Occipital lobe (tissue), 1 donor: ENCODE measurements at regions not wholly inside any gene's neighbourhood (a gene's known extent, or its start where the extent isn't known, plus 50 kb on each side); places are given as distances from the start of the nearest gene placed in this dataset.

Experiments
- DNase-seq: peaks from one replicate; lab custom pipeline; 2025; lab: John Stamatoyannopoulos, UW

GRCh38 chr12:83841620-83842019, 1071.0 kb downstream of the SLC6A15 start:
- DNase-seq, result no peak

GRCh38 chr12:83827860-83828259, 1084.7 kb downstream of the SLC6A15 start:
- no peak for DNase-seq

DNA sequence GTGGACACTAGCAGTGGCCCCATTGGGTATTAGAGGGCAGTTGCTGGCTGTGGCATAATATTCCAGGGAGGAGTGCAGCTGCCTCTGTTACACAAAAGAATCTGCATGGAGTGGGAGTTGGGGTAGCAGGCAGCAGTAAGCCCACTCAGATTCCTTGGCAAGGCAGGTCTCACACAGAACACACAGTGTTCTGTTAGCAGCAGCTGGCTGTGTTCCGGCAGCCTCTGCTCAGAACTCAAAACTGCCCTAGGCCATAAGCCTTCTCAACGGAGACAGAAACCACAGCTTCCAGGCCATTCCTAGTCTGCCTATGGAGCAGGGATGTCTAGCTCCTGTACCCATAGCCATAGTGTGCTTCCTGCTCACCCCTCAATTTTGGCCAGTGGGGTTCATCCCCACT, 1085.4 kb downstream of the SLC6A15 start:
- no peak for DNase-seq

GRCh38 chr12:83826112-83826511, 1086.5 kb downstream of the SLC6A15 start:
- DNase-seq, result no peak

DNA sequence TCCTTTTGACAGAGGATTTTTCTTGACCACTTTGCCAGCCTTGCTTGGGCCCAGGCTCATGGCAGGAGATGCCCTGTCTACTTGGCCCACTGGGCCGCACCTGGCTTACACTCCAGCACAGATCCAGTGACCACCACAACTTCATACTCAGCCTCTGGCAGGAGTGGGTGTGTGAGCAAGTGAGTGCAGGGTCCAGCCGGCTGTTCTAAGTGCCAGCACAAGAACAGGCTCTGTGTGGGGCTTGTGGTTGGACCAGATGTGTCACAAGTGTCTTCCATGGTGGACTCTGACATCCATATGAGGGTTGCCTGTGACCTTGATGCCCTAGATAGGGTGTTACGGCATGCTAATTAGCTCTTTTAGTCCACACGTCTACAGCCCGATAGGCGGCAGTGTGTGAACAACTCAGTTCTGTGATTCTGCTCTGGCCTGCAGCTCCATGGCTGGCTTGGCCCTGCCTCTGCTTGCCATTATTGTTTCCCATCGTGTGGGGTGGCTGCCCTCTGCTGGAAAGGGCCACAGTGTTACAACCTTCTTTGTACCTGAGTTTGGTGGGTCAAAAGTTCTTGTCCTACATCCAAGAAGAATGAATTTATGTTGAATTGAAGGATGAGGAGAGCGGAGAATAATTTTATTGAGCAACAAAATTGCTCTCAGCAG, 1089.1 kb downstream of the SLC6A15 start:
- no peak for DNase-seq

DNA sequence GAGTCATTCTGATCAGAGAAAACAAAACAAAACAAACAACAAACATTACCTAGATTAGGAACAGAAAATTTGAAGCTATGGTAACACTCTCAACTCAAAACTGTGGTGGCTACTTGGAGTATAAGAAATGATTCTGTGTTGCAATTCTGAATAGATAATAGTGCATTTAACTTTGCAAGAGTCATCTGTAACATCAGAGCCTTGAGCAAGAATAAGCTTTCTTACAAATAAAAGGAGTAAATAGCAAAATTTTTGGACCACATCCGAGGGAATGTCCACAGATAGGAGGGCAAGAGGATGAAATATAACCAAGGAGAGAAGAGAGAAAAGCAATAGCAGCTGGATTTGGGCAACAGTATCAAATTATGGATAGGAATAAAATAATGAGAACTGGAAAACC, 1090.6 kb downstream of the SLC6A15 start:
- DNase-seq, result no peak

DNA sequence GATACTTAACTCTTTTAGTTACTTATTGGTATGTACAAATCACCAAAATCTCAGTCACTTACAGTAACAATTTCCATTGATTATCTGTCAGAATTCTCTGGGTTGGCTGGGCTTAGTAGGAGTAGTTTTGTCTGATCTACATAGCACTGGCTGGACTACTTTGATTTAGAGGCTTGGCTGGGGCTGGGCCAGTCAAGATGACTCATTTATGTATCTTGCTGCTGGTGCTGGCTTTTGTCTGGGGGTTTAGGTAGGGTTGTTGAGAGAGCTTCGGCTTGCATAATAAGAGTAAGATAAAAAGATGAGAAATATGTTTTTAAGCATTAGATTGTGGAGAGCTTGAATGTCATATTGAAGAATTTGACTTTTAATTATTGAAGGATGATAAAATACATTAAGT, 1093.7 kb downstream of the SLC6A15 start:
- DNase-seq, result no peak

DNA sequence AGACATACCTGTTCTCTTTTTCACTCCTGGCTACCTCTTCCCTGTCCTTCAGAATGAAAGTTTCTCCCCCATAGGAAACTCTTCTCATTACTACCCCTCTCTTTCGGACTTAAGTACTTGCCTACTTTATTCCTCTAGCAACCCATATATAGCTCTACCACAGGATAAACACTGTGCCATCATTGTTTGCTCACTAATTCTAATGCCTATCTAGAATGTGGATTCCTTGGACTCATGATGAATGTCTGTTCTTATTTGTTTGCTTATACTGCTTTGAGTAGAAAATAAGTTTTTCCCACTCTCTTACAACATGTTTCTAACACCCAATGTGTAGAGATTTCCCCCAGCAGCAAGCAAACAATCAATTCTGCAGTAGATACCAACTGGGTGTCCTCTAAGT, 1094.9 kb downstream of the SLC6A15 start:
- DNase-seq, result no peak

GRCh38 chr12:83808591-83808990, 1104.0 kb downstream of the SLC6A15 start:
- DNase-seq, result no peak

GRCh38 chr12:83807871-83808270, 1104.7 kb downstream of the SLC6A15 start:
- DNase-seq, result no peak

- no peak for DNase-seq
Measured at GRCh38 chr12:83805873-83806272, 1106.7 kb downstream of the SLC6A15 start.

DNA sequence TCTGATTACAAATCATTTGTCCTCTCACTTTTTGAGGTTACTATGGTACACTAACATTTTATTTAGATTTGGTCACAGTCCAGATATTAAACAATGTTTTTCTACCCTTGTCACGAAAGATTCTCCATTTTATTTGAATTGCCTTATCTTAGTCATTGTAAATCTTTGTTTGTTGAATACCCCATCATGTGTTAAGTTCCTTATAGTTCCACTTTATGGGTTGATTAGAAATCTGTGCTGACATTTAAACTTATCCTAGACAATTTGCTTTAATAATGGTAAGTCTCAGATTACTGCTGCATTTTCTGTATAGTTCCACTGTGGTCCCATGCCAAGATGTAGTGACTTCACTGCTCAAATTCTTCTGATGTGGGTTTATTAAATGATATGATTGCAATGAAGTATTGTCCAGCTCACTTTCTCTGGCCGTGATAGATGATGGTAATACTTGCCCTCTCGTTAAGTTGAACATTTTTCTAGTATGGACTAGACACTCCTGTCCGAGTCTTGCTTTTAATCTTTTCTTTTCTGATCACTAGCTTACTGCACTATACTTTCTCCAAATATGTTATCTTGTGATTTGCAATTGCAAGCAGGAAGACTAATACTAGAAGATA, 1107.3 kb downstream of the SLC6A15 start:
- no peak for DNase-seq

- no peak for DNase-seq
Measured at GRCh38 chr12:83801972-83802371, 1110.6 kb downstream of the SLC6A15 start.

DNA sequence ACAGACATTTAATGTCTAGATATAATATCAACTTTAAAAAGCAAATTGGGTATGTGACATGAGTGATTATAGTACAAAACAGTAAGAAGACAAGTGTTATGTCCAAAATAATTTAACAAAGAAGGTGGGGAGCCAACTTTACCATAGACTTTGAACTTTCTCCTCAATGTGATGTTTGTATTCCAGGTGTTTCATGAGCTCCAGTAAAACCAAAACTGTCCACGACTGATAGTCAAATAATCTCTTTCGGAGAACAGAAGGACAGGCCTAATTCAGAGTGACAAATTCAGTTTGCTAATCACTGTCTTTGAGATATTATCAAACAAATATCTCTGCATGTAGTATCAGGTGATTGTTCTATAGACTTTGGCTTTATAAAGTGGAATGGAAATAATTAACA, 1112.6 kb downstream of the SLC6A15 start:
- no peak for DNase-seq

DNA sequence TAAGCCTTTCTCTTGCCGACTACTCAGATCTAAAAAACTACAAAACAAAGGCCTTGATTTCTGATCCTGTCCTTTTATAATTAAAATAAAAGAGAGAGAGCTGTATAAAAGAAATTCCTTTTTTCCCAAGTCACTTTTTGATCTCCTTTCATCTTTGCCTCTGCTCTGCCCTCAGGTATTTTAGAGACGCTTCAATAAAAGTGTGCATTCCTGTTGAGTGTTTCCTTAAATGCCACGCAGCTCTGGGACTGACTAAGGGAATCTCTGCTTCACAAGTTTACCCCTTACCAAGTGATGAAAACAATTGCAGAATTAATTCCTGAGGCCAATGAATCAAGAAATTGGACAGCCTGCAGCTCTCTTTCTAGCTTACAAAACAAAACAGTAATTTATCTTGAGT, 1109.8 kb downstream of the TMTC2 start:
- no peak for DNase-seq

- no peak for DNase-seq
Measured at GRCh38 chr12:83793616-83794015, 1106.9 kb downstream of the TMTC2 start.

- no peak for DNase-seq
Measured at GRCh38 chr12:83784298-83784890, 1097.7 kb downstream of the TMTC2 start.

- DNase-seq, result no peak
Measured at GRCh38 chr12:83779526-83779925, 1092.8 kb downstream of the TMTC2 start.

GRCh38 chr12:83769151-83769550, 1082.4 kb downstream of the TMTC2 start:
- DNase-seq, result no peak

GRCh38 chr12:83767723-83768122, 1081.0 kb downstream of the TMTC2 start:
- DNase-seq, result no peak

DNA sequence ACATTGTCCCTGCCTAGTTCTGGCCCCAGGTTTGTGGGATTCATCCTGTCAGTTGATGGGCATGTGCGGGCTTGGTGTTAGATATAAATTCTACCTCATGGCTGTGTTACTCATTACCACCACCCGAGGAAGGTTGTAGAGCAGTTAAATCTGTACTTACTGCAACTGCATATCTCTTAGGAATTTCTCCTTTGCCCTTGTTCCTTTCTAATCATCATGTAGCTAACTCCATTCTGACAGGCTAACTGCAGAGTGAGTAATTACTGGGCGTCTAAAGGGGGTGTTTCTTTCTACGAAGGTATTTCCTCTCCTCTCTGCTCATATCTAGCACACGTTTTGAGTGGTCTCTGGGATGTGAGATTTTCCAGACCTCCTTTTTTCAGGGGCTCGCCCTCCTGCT, 1076.7 kb downstream of the TMTC2 start:
- no peak for DNase-seq

- DNase-seq, result no peak
Measured at GRCh38 chr12:83759906-83760305, 1073.2 kb downstream of the TMTC2 start.
